ENCODE measurements at regions not wholly inside any gene's neighbourhood (a gene's known extent, or its start where the extent isn't known, plus 50 kb on each side); places are given as distances from the start of the nearest gene placed in this dataset.

GRCh38 chr12:60644076-60644475 is 1048.2 kb downstream of the SLC16A7 start:
- no peak for TF ChIP-seq CTCF (IDR thresholded peaks at IDR 0.05; ENCODE audit: insufficient read depth, missing control alignments)
- no peak for FAIRE-seq

GRCh38 chr12:60666895-60667294 is 1071.1 kb downstream of the SLC16A7 start:
- DNase-seq (ENCODE audit: insufficient read length, low spot score) (no peak), FAIRE-seq (no peak)
- TF ChIP-seq CTCF (IDR thresholded peaks at IDR 0.05; ENCODE audit: insufficient read depth, missing control alignments) = no peak

More at GRCh38 chr12:60644076-60644475, 1048.2 kb downstream of the SLC16A7 start:
- DNase-seq (ENCODE audit: insufficient read length, low spot score) = no peak

- no peak for FAIRE-seq
- TF ChIP-seq CTCF (IDR thresholded peaks at IDR 0.05; ENCODE audit: insufficient read depth, missing control alignments) = no peak
- no peak for DNase-seq (ENCODE audit: insufficient read length, low spot score)
Measured at GRCh38 chr12:60672949-60673348, 1077.1 kb downstream of the SLC16A7 start.

GRCh38 chr12:60684988-60685655 is 1089.3 kb downstream of the SLC16A7 start:
- FAIRE-seq (no peak), DNase-seq (ENCODE audit: insufficient read length, low spot score) (no peak)
- TF ChIP-seq CTCF (IDR thresholded peaks at IDR 0.05; ENCODE audit: insufficient read depth, missing control alignments) = peak; percentile 24

GRCh38 chr12:60689137-60689536 is 1093.3 kb downstream of the SLC16A7 start:
- no peak for DNase-seq (ENCODE audit: insufficient read length, low spot score)

GRCh38 chr12:60693019-60693626 is 1097.3 kb downstream of the SLC16A7 start:
- no peak for DNase-seq (ENCODE audit: insufficient read length, low spot score)
- FAIRE-seq = no peak
- TF ChIP-seq CTCF (IDR thresholded peaks at IDR 0.05; ENCODE audit: insufficient read depth, missing control alignments) = no peak

More at GRCh38 chr12:60689137-60689536, 1093.3 kb downstream of the SLC16A7 start:
- no peak for TF ChIP-seq CTCF (IDR thresholded peaks at IDR 0.05; ENCODE audit: insufficient read depth, missing control alignments)
- FAIRE-seq = no peak
